ENCODE measurements at regions not wholly inside any gene's neighbourhood (a gene's known extent, or its start where the extent isn't known, plus 50 kb on each side); places are given as distances from the start of the nearest gene placed in this dataset.

DNA sequence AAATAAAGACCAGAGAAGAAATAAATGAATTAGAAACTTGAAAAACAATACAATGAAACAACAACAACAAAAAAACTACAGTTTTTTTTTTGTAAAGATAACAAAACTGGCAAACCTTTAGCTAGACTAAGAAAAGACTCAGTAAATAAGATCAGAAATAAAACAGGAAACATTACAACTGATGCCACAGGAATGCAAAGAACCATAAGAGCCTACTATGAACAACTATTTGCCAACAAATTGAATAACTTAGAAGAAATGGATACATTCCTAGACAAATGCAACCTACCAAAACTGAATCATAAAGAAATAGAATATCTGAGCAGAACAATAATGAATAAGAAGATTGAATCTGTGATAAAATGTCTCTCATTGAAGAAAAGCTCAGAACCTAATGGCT, 742.0 kb downstream of the ADGRL2 start:
- H3K27ac ChIP-seq (ENCODE audit: low read depth in 2 of 2, low read length in 2 of 2), result no peak overlapping the region
- TF ChIP-seq, protein P1, sequence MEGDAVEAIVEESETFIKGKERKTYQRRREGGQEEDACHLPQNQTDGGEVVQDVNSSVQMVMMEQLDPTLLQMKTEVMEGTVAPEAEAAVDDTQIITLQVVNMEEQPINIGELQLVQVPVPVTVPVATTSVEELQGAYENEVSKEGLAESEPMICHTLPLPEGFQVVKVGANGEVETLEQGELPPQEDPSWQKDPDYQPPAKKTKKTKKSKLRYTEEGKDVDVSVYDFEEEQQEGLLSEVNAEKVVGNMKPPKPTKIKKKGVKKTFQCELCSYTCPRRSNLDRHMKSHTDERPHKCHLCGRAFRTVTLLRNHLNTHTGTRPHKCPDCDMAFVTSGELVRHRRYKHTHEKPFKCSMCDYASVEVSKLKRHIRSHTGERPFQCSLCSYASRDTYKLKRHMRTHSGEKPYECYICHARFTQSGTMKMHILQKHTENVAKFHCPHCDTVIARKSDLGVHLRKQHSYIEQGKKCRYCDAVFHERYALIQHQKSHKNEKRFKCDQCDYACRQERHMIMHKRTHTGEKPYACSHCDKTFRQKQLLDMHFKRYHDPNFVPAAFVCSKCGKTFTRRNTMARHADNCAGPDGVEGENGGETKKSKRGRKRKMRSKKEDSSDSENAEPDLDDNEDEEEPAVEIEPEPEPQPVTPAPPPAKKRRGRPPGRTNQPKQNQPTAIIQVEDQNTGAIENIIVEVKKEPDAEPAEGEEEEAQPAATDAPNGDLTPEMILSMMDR (IDR thresholded peaks at IDR 0.05; ENCODE audit: borderline replicate concordance, extremely low read depth, insufficient read depth), result no peak

DNA sequence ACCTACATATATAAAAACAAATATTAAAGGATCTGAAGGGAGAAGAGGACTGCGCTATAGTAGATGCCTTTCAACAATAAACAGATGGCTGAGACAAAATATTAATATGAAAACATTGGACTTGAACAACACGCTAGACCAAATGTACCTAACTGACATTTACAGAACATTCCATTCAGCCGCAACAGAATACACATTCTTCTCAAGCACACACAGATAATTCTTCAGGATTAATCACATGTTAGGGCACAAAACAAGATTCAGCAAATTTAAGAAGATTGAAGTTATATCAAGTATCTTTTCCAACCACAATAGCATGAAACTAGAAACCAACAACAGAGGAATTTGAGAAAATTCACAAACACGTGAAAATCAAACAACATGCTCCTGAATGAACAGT, 741.4 kb downstream of the ADGRL2 start:
- intact Hi-C loops (cut with DNase I), result no loop called here
- H3K9ac ChIP-seq (ENCODE audit: low read length in 3 of 3), result no peak overlapping the region
- FAIRE-seq, result no peak
- TF ChIP-seq, protein P1 (IDR thresholded peaks at IDR 0.05; ENCODE audit: borderline replicate concordance, extremely low read depth, insufficient read depth), result no peak
- H3K4me3 ChIP-seq (ENCODE audit: low read length in 3 of 3), result no peak overlapping the region
- DNase-seq, result no peak
- H3K36me3 ChIP-seq (ENCODE audit: control insufficient read depth in 2 of 3, insufficient read depth in 3 of 3, low read length in 3 of 3), result no peaks in the 10 kb centered on the region
- no peaks in the 10 kb centered on the region for H3K27me3 ChIP-seq (ENCODE audit: control insufficient read depth, insufficient read depth, low read length)
- H3K27ac ChIP-seq (ENCODE audit: low read depth in 2 of 2, low read length in 2 of 2), result no peak overlapping the region
- peaks cover 0 to 3% (median 3%) of the 10 kb centered on the region in 3 donors for H3K9me3 ChIP-seq (ENCODE audit: control insufficient read depth in 2 of 3, insufficient read depth in 1 of 3, low read length in 3 of 3)
- no peaks in the 10 kb centered on the region for H3K4me1 ChIP-seq (ENCODE audit: control insufficient read depth in 2 of 3, insufficient read depth in 2 of 3, low read depth in 1 of 3, low read length in 3 of 3)

More for the DNA sequence above, 742.0 kb downstream of the ADGRL2 start:
- no peaks in the 10 kb centered on the region for H3K27me3 ChIP-seq (ENCODE audit: control insufficient read depth, insufficient read depth, low read length)
- intact Hi-C loops (cut with DNase I), result no loop called here
- no peak for FAIRE-seq
- H3K4me1 ChIP-seq (ENCODE audit: control insufficient read depth in 2 of 3, insufficient read depth in 2 of 3, low read depth in 1 of 3, low read length in 3 of 3), result no peaks in the 10 kb centered on the region
- no peak for DNase-seq
- no peak overlapping the region for H3K9ac ChIP-seq (ENCODE audit: low read length in 3 of 3)
- no peaks in the 10 kb centered on the region for H3K36me3 ChIP-seq (ENCODE audit: control insufficient read depth in 2 of 3, insufficient read depth in 3 of 3, low read length in 3 of 3)
- H3K9me3 ChIP-seq (ENCODE audit: control insufficient read depth in 2 of 3, insufficient read depth in 1 of 3, low read length in 3 of 3), result peaks cover 0 to 3% (median 3%) of the 10 kb centered on the region in 3 donors
- no peak overlapping the region for H3K4me3 ChIP-seq (ENCODE audit: low read length in 3 of 3)

DNA sequence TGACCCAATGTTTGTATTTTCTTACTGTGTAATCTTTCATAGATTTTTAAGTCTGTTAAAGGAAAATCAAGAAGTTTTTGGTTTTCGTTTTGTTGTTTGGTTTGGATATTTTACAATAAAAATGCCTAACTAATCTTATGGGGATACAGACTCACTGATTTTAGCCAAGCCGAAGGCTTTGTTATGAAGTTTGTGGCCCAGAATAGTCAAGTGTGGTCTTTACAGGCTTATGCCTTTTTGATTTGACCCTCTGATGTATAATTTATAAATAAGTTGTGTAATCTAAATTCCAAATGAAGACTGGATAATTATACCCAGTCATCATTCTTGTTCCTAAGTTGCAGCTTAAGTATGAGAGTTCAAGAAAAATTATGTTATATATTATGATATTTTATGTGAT, 739.3 kb downstream of the ADGRL2 start:
- intact Hi-C loops (cut with DNase I), result no loop called here
- Histone ChIP-seq H3K9me3 (ENCODE audit: control insufficient read depth in 2 of 3, insufficient read depth in 1 of 3, low read length in 3 of 3) (peaks cover 0 to 3% (median 3%) of the 10 kb centered on the region in 3 donors), H3K36me3 (ENCODE audit: control insufficient read depth in 2 of 3, insufficient read depth in 3 of 3, low read length in 3 of 3) (no peaks in the 10 kb centered on the region), H3K4me1 (ENCODE audit: control insufficient read depth in 2 of 3, insufficient read depth in 2 of 3, low read depth in 1 of 3, low read length in 3 of 3) (no peaks in the 10 kb centered on the region), H3K27me3 (ENCODE audit: control insufficient read depth, insufficient read depth, low read length) (no peaks in the 10 kb centered on the region), H3K9ac (ENCODE audit: low read length in 3 of 3) (no peak overlapping the region), H3K4me3 (ENCODE audit: low read length in 3 of 3) (no peak overlapping the region), H3K27ac (ENCODE audit: low read depth in 2 of 2, low read length in 2 of 2) (no peak overlapping the region)
- no peak for FAIRE-seq
- TF ChIP-seq, protein P1 (IDR thresholded peaks at IDR 0.05; ENCODE audit: borderline replicate concordance, extremely low read depth, insufficient read depth), result no peak
- no peak for DNase-seq

DNA sequence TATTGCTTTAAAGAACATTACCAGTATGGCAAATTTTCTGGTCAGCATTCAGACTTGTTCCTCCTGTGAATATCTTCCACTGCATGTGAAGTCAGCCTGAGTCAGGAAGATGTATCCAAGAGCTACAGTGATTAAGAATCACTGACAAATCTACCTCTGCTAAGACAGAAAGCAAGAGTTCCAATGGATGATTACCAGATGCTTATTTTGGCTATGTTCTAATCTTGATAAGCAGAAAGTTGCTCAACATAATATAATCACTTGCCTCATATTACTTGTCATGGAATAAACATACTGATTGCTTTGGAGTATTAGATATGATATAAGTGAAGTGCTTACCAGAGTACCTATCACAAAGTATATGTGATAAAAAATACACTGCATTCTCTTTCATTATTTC, 738.1 kb downstream of the ADGRL2 start:
- TF ChIP-seq, protein P1 (IDR thresholded peaks at IDR 0.05; ENCODE audit: borderline replicate concordance, extremely low read depth, insufficient read depth), result no peak
- DNase-seq (no peak), FAIRE-seq (no peak)
- H3K36me3 ChIP-seq (ENCODE audit: control insufficient read depth in 2 of 3, insufficient read depth in 3 of 3, low read length in 3 of 3), result no peaks in the 10 kb centered on the region
- intact Hi-C loops (cut with DNase I), result no loop called here
- peaks cover 0 to 3% (median 3%) of the 10 kb centered on the region in 3 donors for H3K9me3 ChIP-seq (ENCODE audit: control insufficient read depth in 2 of 3, insufficient read depth in 1 of 3, low read length in 3 of 3)
- H3K27ac ChIP-seq (ENCODE audit: low read depth in 2 of 2, low read length in 2 of 2), result no peak overlapping the region
- no peak overlapping the region for H3K4me3 ChIP-seq (ENCODE audit: low read length in 3 of 3)
- no peaks in the 10 kb centered on the region for H3K27me3 ChIP-seq (ENCODE audit: control insufficient read depth, insufficient read depth, low read length)
- no peak overlapping the region for H3K9ac ChIP-seq (ENCODE audit: low read length in 3 of 3)
- H3K4me1 ChIP-seq (ENCODE audit: control insufficient read depth in 2 of 3, insufficient read depth in 2 of 3, low read depth in 1 of 3, low read length in 3 of 3), result no peaks in the 10 kb centered on the region
